ENCODE measurements at regions not wholly inside any gene's neighbourhood (a gene's known extent, or its start where the extent isn't known, plus 50 kb on each side); places are given as distances from the start of the nearest gene placed in this dataset.

GRCh38 chr11:70742553-70743291 is 344.4 kb downstream of the CTTN start:
- no peak for TF ChIP-seq CTCF (IDR thresholded peaks at IDR 0.05)

- no peak for TF ChIP-seq CTCF (IDR thresholded peaks at IDR 0.05)
Observed at GRCh38 chr11:70743329-70743728, 345.0 kb downstream of the CTTN start.

- no peak for TF ChIP-seq CTCF (IDR thresholded peaks at IDR 0.05)
Observed at GRCh38 chr11:70743941-70744351, 345.6 kb downstream of the CTTN start.

- TF ChIP-seq CTCF (IDR thresholded peaks at IDR 0.05): no peak
Observed at GRCh38 chr11:70744396-70745185, 346.3 kb downstream of the CTTN start.

GRCh38 chr11:70745451-70745850 is 347.1 kb downstream of the CTTN start:
- TF ChIP-seq CTCF (IDR thresholded peaks at IDR 0.05): no peak

- TF ChIP-seq CTCF (IDR thresholded peaks at IDR 0.05): no peak
Observed at GRCh38 chr11:70745941-70746340, 347.6 kb downstream of the CTTN start.

GRCh38 chr11:70746351-70746750 is 348.0 kb downstream of the CTTN start:
- no peak for TF ChIP-seq CTCF (IDR thresholded peaks at IDR 0.05)

Data from LNCAP (cell line).